ENCODE measurements at regions not wholly inside any gene's neighbourhood (a gene's known extent, or its start where the extent isn't known, plus 50 kb on each side); places are given as distances from the start of the nearest gene placed in this dataset.

DNA sequence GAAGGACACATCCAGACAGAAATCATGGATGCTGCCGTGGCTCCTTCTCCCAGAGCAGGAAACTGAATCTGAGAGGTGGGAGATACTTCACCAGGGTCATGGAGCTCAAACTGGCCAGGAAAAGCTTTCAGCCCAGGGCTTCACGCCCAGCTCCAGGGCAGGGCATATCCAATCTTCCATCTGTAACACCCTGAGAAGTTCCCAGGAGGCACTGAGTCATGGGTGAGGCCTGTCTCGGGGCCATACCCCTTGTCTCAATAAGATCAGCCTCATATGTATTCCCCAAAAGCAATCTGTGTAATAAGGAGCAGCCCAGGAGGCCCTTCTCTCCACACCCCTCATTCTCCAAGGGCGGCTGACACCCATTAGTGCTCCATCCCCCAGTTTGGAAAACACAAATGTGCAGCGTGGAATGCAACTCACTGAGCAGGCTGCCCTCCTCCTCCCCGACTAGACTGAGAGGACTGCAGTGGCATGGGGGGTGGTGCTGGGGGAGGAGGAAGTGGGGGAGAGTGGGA, 439.3 kb upstream of the SULF2 start:
- Histone ChIP-seq H3K9ac (ENCODE audit: low read depth, low read length, poor library complexity, severe bottlenecking) (no peak overlapping the region), H3K4me2 (ENCODE audit: low read depth, low read length, poor library complexity, severe bottlenecking) (no peak overlapping the region), H3K36me3 (ENCODE audit: insufficient read depth, low read length) (no peaks in the 10 kb centered on the region), H3K9me3 (ENCODE audit: insufficient read depth, low read depth, low read length) (0 out of 2 replicates have a peak, but pooled peaks cover 2% of the 10 kb centered on the region), H3K79me2 (ENCODE audit: insufficient read depth, low read length) (no peaks in the 10 kb centered on the region), H2AFZ (ENCODE audit: low read length) (no peak overlapping the region), H3K4me1 (ENCODE audit: insufficient read depth, low read length, poor library complexity, severe bottlenecking) (no peaks in the 10 kb centered on the region), H3K4me3 (ENCODE audit: low read length, poor library complexity, severe bottlenecking) (no peak overlapping the region), H3K27me3 (ENCODE audit: insufficient read depth, low read length, poor library complexity, severe bottlenecking) (no peaks in the 10 kb centered on the region), H4K20me1 (ENCODE audit: insufficient read depth, low read length, poor library complexity, severe bottlenecking) (no peaks in the 10 kb centered on the region), H3F3A (ENCODE audit: low read depth) (no peaks in the 10 kb centered on the region), H3K9me2 (replicated peaks; ENCODE audit: low read depth, low read length) (no peaks in the 10 kb centered on the region)
- TF ChIP-seq EZH2phosphoT487 (IDR thresholded peaks at IDR 0.05; ENCODE audit: borderline replicate concordance) = no peak
- TF ChIP-seq, protein P1, sequence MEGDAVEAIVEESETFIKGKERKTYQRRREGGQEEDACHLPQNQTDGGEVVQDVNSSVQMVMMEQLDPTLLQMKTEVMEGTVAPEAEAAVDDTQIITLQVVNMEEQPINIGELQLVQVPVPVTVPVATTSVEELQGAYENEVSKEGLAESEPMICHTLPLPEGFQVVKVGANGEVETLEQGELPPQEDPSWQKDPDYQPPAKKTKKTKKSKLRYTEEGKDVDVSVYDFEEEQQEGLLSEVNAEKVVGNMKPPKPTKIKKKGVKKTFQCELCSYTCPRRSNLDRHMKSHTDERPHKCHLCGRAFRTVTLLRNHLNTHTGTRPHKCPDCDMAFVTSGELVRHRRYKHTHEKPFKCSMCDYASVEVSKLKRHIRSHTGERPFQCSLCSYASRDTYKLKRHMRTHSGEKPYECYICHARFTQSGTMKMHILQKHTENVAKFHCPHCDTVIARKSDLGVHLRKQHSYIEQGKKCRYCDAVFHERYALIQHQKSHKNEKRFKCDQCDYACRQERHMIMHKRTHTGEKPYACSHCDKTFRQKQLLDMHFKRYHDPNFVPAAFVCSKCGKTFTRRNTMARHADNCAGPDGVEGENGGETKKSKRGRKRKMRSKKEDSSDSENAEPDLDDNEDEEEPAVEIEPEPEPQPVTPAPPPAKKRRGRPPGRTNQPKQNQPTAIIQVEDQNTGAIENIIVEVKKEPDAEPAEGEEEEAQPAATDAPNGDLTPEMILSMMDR (conservative IDR thresholded peaks at IDR 0.05; ENCODE audit: low read length) = no peak

DNA sequence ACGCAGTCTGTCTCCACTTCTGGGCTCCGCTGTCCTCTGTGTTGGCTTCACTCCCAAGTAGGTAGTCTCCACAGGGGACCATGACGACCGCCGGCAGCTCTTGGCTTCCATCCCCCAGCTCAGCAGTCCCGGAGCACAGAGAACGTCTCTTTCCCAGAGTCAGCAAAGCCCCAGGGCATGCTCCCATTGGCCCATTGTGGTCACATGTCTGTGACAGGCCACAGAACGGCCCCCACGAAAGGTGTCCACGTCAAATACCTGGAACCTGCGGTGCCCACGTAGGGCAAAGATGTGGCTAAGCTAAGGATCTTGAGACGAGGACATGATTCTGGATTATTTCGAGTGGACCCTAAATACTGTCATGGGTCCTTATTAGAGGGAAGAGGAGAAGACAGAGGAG, 438.4 kb upstream of the SULF2 start:
- no peak overlapping the region for H2AFZ ChIP-seq (ENCODE audit: low read length)
- TF ChIP-seq EZH2phosphoT487 (IDR thresholded peaks at IDR 0.05; ENCODE audit: borderline replicate concordance) = no peak
- TF ChIP-seq, protein P1 (conservative IDR thresholded peaks at IDR 0.05; ENCODE audit: low read length) = no peak

DNA sequence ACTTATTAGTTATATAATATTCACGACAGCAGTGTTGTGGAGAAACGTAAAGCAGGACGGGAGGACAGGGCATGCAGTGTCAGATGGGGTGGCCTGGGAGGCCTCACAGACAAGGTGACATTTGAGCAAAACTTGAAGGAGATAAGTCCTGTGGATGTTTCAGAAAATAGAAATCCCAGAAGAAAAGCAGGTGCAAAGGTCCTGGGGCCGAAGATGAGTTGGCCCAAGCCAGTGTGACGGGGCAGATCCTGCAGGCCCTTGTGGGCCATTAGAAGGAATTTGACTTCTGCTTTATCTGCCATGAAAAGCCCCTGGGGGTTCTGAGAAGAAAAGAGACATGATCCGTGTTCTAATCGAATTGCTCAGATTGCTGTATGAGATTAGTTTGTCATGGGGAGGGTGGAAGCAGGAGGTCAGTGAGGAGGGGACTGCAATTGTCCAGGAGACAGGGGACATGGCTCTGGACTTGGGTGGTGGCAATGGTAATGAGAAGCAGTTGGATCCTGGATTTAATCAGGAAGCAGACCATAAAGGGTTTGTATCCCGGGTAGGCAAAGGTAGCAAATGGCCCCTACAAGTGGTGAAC, 437.4 kb upstream of the SULF2 start:
- H3K4me1 ChIP-seq (ENCODE audit: insufficient read depth, low read length, poor library complexity, severe bottlenecking) = no peaks in the 10 kb centered on the region
- TF ChIP-seq EZH2phosphoT487 (IDR thresholded peaks at IDR 0.05; ENCODE audit: borderline replicate concordance) = no peak
- TF ChIP-seq, protein P1 (conservative IDR thresholded peaks at IDR 0.05; ENCODE audit: low read length) = no peak
- no peak overlapping the region for H3K4me3 ChIP-seq (ENCODE audit: low read length, poor library complexity, severe bottlenecking)
- no peaks in the 10 kb centered on the region for H3K27me3 ChIP-seq (ENCODE audit: insufficient read depth, low read length, poor library complexity, severe bottlenecking)
- no peak overlapping the region for H3K9ac ChIP-seq (ENCODE audit: low read depth, low read length, poor library complexity, severe bottlenecking)
- H3K79me2 ChIP-seq (ENCODE audit: insufficient read depth, low read length) = no peaks in the 10 kb centered on the region
- no peak overlapping the region for H3K4me2 ChIP-seq (ENCODE audit: low read depth, low read length, poor library complexity, severe bottlenecking)
- no peaks in the 10 kb centered on the region for H3K9me2 ChIP-seq (replicated peaks; ENCODE audit: low read depth, low read length)
- 0 out of 2 replicates have a peak, but pooled peaks cover 2% of the 10 kb centered on the region for H3K9me3 ChIP-seq (ENCODE audit: insufficient read depth, low read depth, low read length)
- no peaks in the 10 kb centered on the region for H3K36me3 ChIP-seq (ENCODE audit: insufficient read depth, low read length)
- H4K20me1 ChIP-seq (ENCODE audit: insufficient read depth, low read length, poor library complexity, severe bottlenecking) = no peaks in the 10 kb centered on the region
- no peak overlapping the region for H2AFZ ChIP-seq (ENCODE audit: low read length)
- no peaks in the 10 kb centered on the region for H3F3A ChIP-seq (ENCODE audit: low read depth)

More for the DNA sequence above, 438.4 kb upstream of the SULF2 start:
- Histone ChIP-seq H3K36me3 (ENCODE audit: insufficient read depth, low read length) (no peaks in the 10 kb centered on the region), H3K4me2 (ENCODE audit: low read depth, low read length, poor library complexity, severe bottlenecking) (no peak overlapping the region), H4K20me1 (ENCODE audit: insufficient read depth, low read length, poor library complexity, severe bottlenecking) (no peaks in the 10 kb centered on the region), H3F3A (ENCODE audit: low read depth) (no peaks in the 10 kb centered on the region), H3K27me3 (ENCODE audit: insufficient read depth, low read length, poor library complexity, severe bottlenecking) (no peaks in the 10 kb centered on the region), H3K4me1 (ENCODE audit: insufficient read depth, low read length, poor library complexity, severe bottlenecking) (no peaks in the 10 kb centered on the region), H3K9me2 (replicated peaks; ENCODE audit: low read depth, low read length) (no peaks in the 10 kb centered on the region), H3K79me2 (ENCODE audit: insufficient read depth, low read length) (no peaks in the 10 kb centered on the region), H3K9ac (ENCODE audit: low read depth, low read length, poor library complexity, severe bottlenecking) (no peak overlapping the region), H3K4me3 (ENCODE audit: low read length, poor library complexity, severe bottlenecking) (no peak overlapping the region), H3K9me3 (ENCODE audit: insufficient read depth, low read depth, low read length) (0 out of 2 replicates have a peak, but pooled peaks cover 2% of the 10 kb centered on the region)
